SK-N-SH (cell line): ENCODE measurements at regions not wholly inside any gene's neighbourhood (a gene's known extent, or its start where the extent isn't known, plus 50 kb on each side); places are given as distances from the start of the nearest gene placed in this dataset.
"Not testable (repeated sequence)": the region's sequence is repeated elsewhere in the genome, so short reads cannot be mapped to it uniquely, and the experiment has no call there.

Source experiments
- CTCF ChIA-PET: fragments of 300-600, 350-600 bp; formaldehyde crosslinking; extraction: SDS; loops from one replicate; lab custom pipeline; 2021; lab: Yijun Ruan, JAX
- POLR2A ChIA-PET: fragments of 350-600 bp; sonication (Branson Sonifier 250); formaldehyde crosslinking; extraction: SDS; loops from one replicate; lab custom pipeline; 2020; ENCODE audit warnings: antibody characterized with exemption, inconsistent platforms; lab: Yijun Ruan, JAX
- DNase-seq: peaks from one replicate; pipeline ENCODE4 v3.0.0; 2012
- H2AFZ ChIP-seq: fragments of 200-600 bp; sonication (generic); 2 replicates; pipeline ENCODE4 v1.8.1; 2016; ENCODE audit warnings: antibody characterized with exemption, mild to moderate bottlenecking, low read depth
- H3F3A ChIP-seq: fragments of 200-600 bp; sonication (generic); replicated peaks from 2 replicates; pipeline ENCODE3; 2016; ENCODE audit warnings: antibody characterized with exemption, mild to moderate bottlenecking; ENCODE audit not compliant: insufficient read depth
- H3K27ac ChIP-seq, 2 experiments: fragments of 200-500 bp in 1 of 2; fragments of 200-600 bp in 1 of 2; sonication (Bioruptor generic) in 1 of 2; sonication (generic), shearing (Covaris generic) in 1 of 2; 2 replicates each; pipeline versions ENCODE4 v1.5.1 to v1.6.1; 2014 to 2016; ENCODE audit warnings: low read depth in 2 of 2, inconsistent platforms in 1 of 2, low read length in 1 of 2, mild to moderate bottlenecking in 1 of 2, mixed read lengths in 1 of 2
- H3K27me3 ChIP-seq: fragments of 200-600 bp; sonication (generic), shearing (Covaris generic); 2 replicates; pipeline ENCODE4 v1.6.1; 2016; ENCODE audit warnings: mixed run types; ENCODE audit not compliant: insufficient read depth
- H3K36me3 ChIP-seq, 2 experiments: fragments of 200-500 bp in 1 of 2; fragments of 200-600 bp in 1 of 2; sonication (Bioruptor generic) in 1 of 2; sonication (generic) in 1 of 2; replicated peaks in 1 of 2; 2 replicates each; pipeline versions ENCODE3 to v1.5.1; 2014 to 2016; ENCODE audit warnings: low read length in 1 of 2, mild to moderate bottlenecking in 1 of 2; ENCODE audit not compliant: insufficient read depth in 2 of 2, control insufficient read depth in 1 of 2
- H3K4me1 ChIP-seq, 2 experiments: fragments of 200-500 bp in 1 of 2; fragments of 200-600 bp in 1 of 2; sonication (Bioruptor generic) in 1 of 2; sonication (generic), shearing (Covaris generic) in 1 of 2; 2 replicates each; pipeline versions ENCODE4 v1.5.1 to v1.6.1; 2014 to 2016; ENCODE audit warnings: low read depth in 1 of 2, low read length in 1 of 2, mixed run types in 1 of 2; ENCODE audit not compliant: insufficient read depth in 2 of 2, control insufficient read depth in 1 of 2
- H3K4me2 ChIP-seq: fragments of 200-600 bp; sonication (generic), shearing (Covaris generic); 2 replicates; pipeline ENCODE4 v1.6.1; 2017; ENCODE audit warnings: mixed run types
- H3K4me3 ChIP-seq, 2 experiments: fragments of 200-500 bp in 1 of 2; fragments of 200-600 bp in 1 of 2; sonication (Bioruptor generic) in 1 of 2; sonication (generic), shearing (Covaris generic) in 1 of 2; 2 replicates each; pipeline versions ENCODE4 v1.5.1 to v1.8.1; 2014 to 2016; ENCODE audit warnings: low read depth in 2 of 2, inconsistent platforms in 1 of 2, low read length in 1 of 2, mild to moderate bottlenecking in 1 of 2, mixed read lengths in 1 of 2, moderate library complexity in 1 of 2
- H3K79me2 ChIP-seq: fragments of 200-600 bp; sonication (generic); 2 replicates; pipeline ENCODE4 v1.8.1; 2017; ENCODE audit warnings: mild to moderate bottlenecking; ENCODE audit not compliant: insufficient read depth
- H3K9ac ChIP-seq: fragments of 200-600 bp; sonication (generic); 2 replicates; pipeline ENCODE4 v1.6.1; 2017; ENCODE audit warnings: mixed run types
- H3K9me2 ChIP-seq: fragments of 200-600 bp; sonication (generic); 2 replicates; pipeline ENCODE4 v1.6.1; 2017; ENCODE audit warnings: mixed run types
- H3K9me3 ChIP-seq: fragments of 200-600 bp; sonication (generic); 2 replicates; pipeline ENCODE4 v1.6.1; 2017; ENCODE audit warnings: mixed run types, mild to moderate bottlenecking, moderate library complexity
- H4K20me1 ChIP-seq: fragments of 200-600 bp; sonication (generic); 2 replicates; pipeline ENCODE4 v1.6.1; 2017; ENCODE audit warnings: mild to moderate bottlenecking, mixed run types; ENCODE audit not compliant: insufficient read depth
- CHD2 ChIP-seq: fragments of 150-350 bp; IDR thresholded peaks from 2 replicates; pipeline ENCODE4 v1.6.1; 2018; ENCODE audit warnings: low read length; ENCODE audit not compliant: partially characterized antibody
- ELF1 ChIP-seq: IDR thresholded peaks from 2 replicates; pipeline ENCODE4 v1.4.0; 2012
- GABPA ChIP-seq: IDR thresholded peaks from 2 replicates; pipeline ENCODE4 v1.4.0; 2012; ENCODE audit warnings: low read depth, mild to moderate bottlenecking
- GATA2 ChIP-seq: sonication (generic); formaldehyde crosslinking; IDR thresholded peaks from 2 replicates; pipeline ENCODE4 v1.5.0; 2020; ENCODE audit warnings: mild to moderate bottlenecking, missing genetic modification reagents
- IRF3 ChIP-seq: fragments of 150-350 bp; IDR thresholded peaks from 2 replicates; pipeline ENCODE4 v1.6.1; 2016; ENCODE audit warnings: mild to moderate bottlenecking, low read depth, low read length
- MAX ChIP-seq: IDR thresholded peaks from 2 replicates; pipeline ENCODE4 v1.4.0; 2012; ENCODE audit warnings: low read depth
- MEF2A ChIP-seq: IDR thresholded peaks from 2 replicates; pipeline ENCODE4 v1.4.0; 2012; ENCODE audit warnings: low read depth, borderline replicate concordance
- NRF1 ChIP-seq: IDR thresholded peaks from 2 replicates; pipeline ENCODE4 v1.6.1; 2012; ENCODE audit warnings: low read depth, mild to moderate bottlenecking, low read length
- PBX3 ChIP-seq: IDR thresholded peaks from 2 replicates; pipeline ENCODE4; 2012
- POLR2AphosphoS5 ChIP-seq: IDR thresholded peaks from 2 replicates; pipeline ENCODE4 v1.6.1; 2012; ENCODE audit warnings: low read depth, low read length
- RAD21 ChIP-seq: IDR thresholded peaks from 2 replicates; pipeline ENCODE4 v1.6.1; 2012; ENCODE audit warnings: mild to moderate bottlenecking, low read length
- RXRA ChIP-seq: IDR thresholded peaks from 2 replicates; pipeline ENCODE4 v1.4.0; 2012; ENCODE audit warnings: low read depth, mild to moderate bottlenecking, borderline replicate concordance
- TAF1 ChIP-seq: IDR thresholded peaks from 2 replicates; pipeline ENCODE4 v1.6.1; 2012; ENCODE audit warnings: low read depth, mild to moderate bottlenecking, low read length, moderate library complexity, borderline replicate concordance
- TEAD4 ChIP-seq: IDR thresholded peaks from 2 replicates; pipeline ENCODE4 v1.4.0; 2012; ENCODE audit warnings: mild to moderate bottlenecking, borderline replicate concordance; ENCODE audit not compliant: insufficient read depth
- WGBS: methylation state at CpG from one replicate; pipeline ENCODE4 v1.1.6; 2017; ENCODE audit warnings: low lambda C conversion rate; 5-methylcytosine and 5-hydroxymethylcytosine counted together

- WGBS: 85% methylated on average over 3 of the region's 3 CpGs
These were observed 120.4 kb upstream of the PDE7B start for GRCh38 chr6:135731116-135731515.

GRCh38 chr6:135736351-135736750 is 115.2 kb upstream of the PDE7B start:
- H3K4me1 ChIP-seq, H4K20me1 ChIP-seq, CTCF ChIA-PET, H3K27me3 ChIP-seq, H3K36me3 ChIP-seq, H3K4me3 ChIP-seq, H3K9me2 ChIP-seq, H3K9me3 ChIP-seq, H3F3A ChIP-seq, H2AFZ ChIP-seq, DNase-seq, H3K9ac ChIP-seq, H3K79me2 ChIP-seq, H3K27ac ChIP-seq, POLR2A ChIA-PET, H3K4me2 ChIP-seq: not testable (repeated sequence)
- WGBS: 92% methylated on average over 6 of the region's 6 CpGs

More at GRCh38 chr6:135731116-135731515, 120.4 kb upstream of the PDE7B start:
- Histone ChIP-seq H3K27me3 (no peaks in the 10 kb centered on the region), H3K79me2 (no peaks in the 10 kb centered on the region), H3K4me2 (no peak overlapping the region), H3K27ac (no peak overlapping the region), H3K9ac (no peak overlapping the region), H3K36me3 (no peaks in the 10 kb centered on the region), H3K9me2 (no peaks in the 10 kb centered on the region), H3K4me3 (no peak overlapping the region), H2AFZ (no peak overlapping the region), H3K9me3 (no peaks in the 10 kb centered on the region), H3K4me1 (no peaks in the 10 kb centered on the region), H3F3A (no peaks in the 10 kb centered on the region), H4K20me1 (no peaks in the 10 kb centered on the region)
- POLR2A ChIA-PET: no interaction called here
- CTCF ChIA-PET: no interaction called here
- DNase-seq: no peak
- no peak for TF ChIP-seq NRF1
- TF ChIP-seq POLR2AphosphoS5: no peak

- no peak overlapping the region for H2AFZ ChIP-seq
- H3K27ac ChIP-seq: no peak overlapping the region
- no peaks in the 10 kb centered on the region for H3K36me3 ChIP-seq
- no peak overlapping the region for H3K9ac ChIP-seq
- H3K9me2 ChIP-seq: no peaks in the 10 kb centered on the region
- H3K9me3 ChIP-seq: no peaks in the 10 kb centered on the region
- no peak overlapping the region for H3K4me3 ChIP-seq
- no peaks in the 10 kb centered on the region for H3K27me3 ChIP-seq
- no peaks in the 10 kb centered on the region; a peak in 1 of 4 replicates for H3K4me1 ChIP-seq
- no peaks in the 10 kb centered on the region for H3K79me2 ChIP-seq
- ChIA-PET POLR2A (no interaction called here), CTCF (no interaction called here)
- H4K20me1 ChIP-seq: no peaks in the 10 kb centered on the region
- no peak for TF ChIP-seq TAF1
- TF ChIP-seq POLR2AphosphoS5: no peak
- TF ChIP-seq ELF1: no peak
- no peak for TF ChIP-seq CHD2
- TF ChIP-seq RXRA: no peak
- no peak for TF ChIP-seq MAX
- TF ChIP-seq TEAD4: no peak
- no peak for TF ChIP-seq PBX3
- TF ChIP-seq MEF2A: no peak
- no peak for TF ChIP-seq GATA2 (CRISPR knock-in tag)
- no peak for TF ChIP-seq RAD21
- no peak for TF ChIP-seq GABPA
- TF ChIP-seq IRF3: no peak
- H3K4me2 ChIP-seq: no peak overlapping the region
- no peaks in the 10 kb centered on the region for H3F3A ChIP-seq
- 78% methylated on average over 1 of the region's 1 CpG for WGBS
- DNase-seq: no peak
These were observed 112.9 kb upstream of the PDE7B start for GRCh38 chr6:135738636-135739035.
